Activated CD8-positive, alpha-beta T cell treated with anti-CD3 and anti-CD28 coated beads for 36 hours (primary cell): ENCODE measurements at regions not wholly inside any gene's neighbourhood (a gene's known extent, or its start where the extent isn't known, plus 50 kb on each side); places are given as distances from the start of the nearest gene placed in this dataset.

Experiments used
- ATAC-seq: fragments of 200-7000 bp; cut with Tn5 transposase; one replicate; pipeline ENCODE4 v1.10.0; 2021; ENCODE audit warnings: mild to moderate bottlenecking, moderate library complexity
- CTCF ChIA-PET: fragments of 350-600 bp; sonication (Branson Sonifier 250); formaldehyde crosslinking; loops from one replicate; lab custom pipeline; 2021; ENCODE audit warnings: antibody characterized with exemption; lab: Charles Lee
- POLR2A ChIA-PET: fragments of 350-600 bp; sonication (Branson Sonifier 250); formaldehyde crosslinking; loops from one replicate; lab custom pipeline; 2021; ENCODE audit warnings: antibody characterized with exemption; lab: Charles Lee
- DNase-seq: peaks from one replicate; pipeline ENCODE4 v3.0.0-alpha.2; 2020
- H3K27ac Mint-ChIP-seq: one replicate; pipeline ENCODE4 v1.8.0; 2021; ENCODE audit warnings: mild to moderate bottlenecking, mixed read lengths
- H3K27me3 Mint-ChIP-seq: one replicate; pipeline ENCODE4 v1.8.0; 2021; ENCODE audit warnings: mixed read lengths
- H3K36me3 Mint-ChIP-seq: one replicate; pipeline ENCODE4 v1.8.0; 2021; ENCODE audit warnings: low read depth, mixed read lengths
- H3K4me1 Mint-ChIP-seq: one replicate; pipeline ENCODE4 v1.8.0; 2021; ENCODE audit warnings: low read depth, mixed read lengths
- H3K4me3 Mint-ChIP-seq: one replicate; pipeline ENCODE4 v1.8.0; 2021; ENCODE audit warnings: mild to moderate bottlenecking, moderate library complexity, mixed read lengths
- H3K9me3 Mint-ChIP-seq: one replicate; pipeline ENCODE4 v1.8.0; 2021; ENCODE audit warnings: mixed read lengths
- CTCF ChIP-seq: fragments of 200-600 bp; IDR thresholded peaks from one replicate; pipeline ENCODE4 v1.8.0; 2022; ENCODE audit warnings: antibody characterized with exemption, mild to moderate bottlenecking
- intact Hi-C: fragments of 100-400 bp; cut with micrococcal nuclease; formaldehyde crosslinking; loops from one replicate; pipeline ENCODE4 v1.10.0; 2022

- H3K27me3 Mint-ChIP-seq, result no peaks in the 10 kb centered on the region
- no peaks in the 10 kb centered on the region for H3K36me3 Mint-ChIP-seq
- H3K4me1 Mint-ChIP-seq, result no peaks in the 10 kb centered on the region
- ChIA-PET CTCF (no interaction called here), POLR2A (no interaction called here)
- peaks cover 3% of the 10 kb centered on the region for H3K9me3 Mint-ChIP-seq
- intact Hi-C loops, result no loop called here
- H3K27ac Mint-ChIP-seq, result no peak overlapping the region
- no peak for TF ChIP-seq CTCF
- no peak for ATAC-seq
- H3K4me3 Mint-ChIP-seq, result no peak overlapping the region
- DNase-seq, result no peak
Observed at GRCh38 chr7:119196183-119196582, 971.7 kb downstream of the ANKRD7 start.

- ATAC-seq, result no peak
Observed at GRCh38 chr7:119197172-119197876, 972.8 kb downstream of the ANKRD7 start.

GRCh38 chr7:119197877-119198527 is 973.5 kb downstream of the ANKRD7 start:
- peak; percentile 69 for ATAC-seq
- no peak overlapping the region for H3K4me3 Mint-ChIP-seq
- intact Hi-C loops, result no loop called here

More at GRCh38 chr7:119197172-119197876, 972.8 kb downstream of the ANKRD7 start:
- no peak overlapping the region for H3K4me3 Mint-ChIP-seq
- POLR2A ChIA-PET, result interaction anchor here (0.6 kb wide), 1 partner anchor 868 kb away, joined by 3 read pairs; no protein-coding TSS in a partner anchor
- H3K36me3 Mint-ChIP-seq, result no peaks in the 10 kb centered on the region
- DNase-seq, result no peak
- peaks cover 3% of the 10 kb centered on the region for H3K9me3 Mint-ChIP-seq
- H3K27ac Mint-ChIP-seq, result no peak overlapping the region
- no peaks in the 10 kb centered on the region for H3K4me1 Mint-ChIP-seq
- intact Hi-C loops, result no loop called here
- CTCF ChIA-PET, result interaction anchor here (1.2 to 1.3 kb wide), 2 partner anchors 11 to 21 kb away, joined by 3 read pairs; no protein-coding TSS in a partner anchor
- no peaks in the 10 kb centered on the region for H3K27me3 Mint-ChIP-seq
- no peak for TF ChIP-seq CTCF

GRCh38 chr7:119219663-119220062 is 995.2 kb downstream of the ANKRD7 start:
- no peak for DNase-seq
- ATAC-seq, result no peak
- Mint-ChIP-seq H3K27me3 (no peaks in the 10 kb centered on the region), H3K9me3 (peaks cover 3% of the 10 kb centered on the region), H3K27ac (no peak overlapping the region), H3K36me3 (no peaks in the 10 kb centered on the region), H3K4me1 (no peaks in the 10 kb centered on the region), H3K4me3 (no peak overlapping the region)
- ChIA-PET POLR2A (no interaction called here), CTCF (no interaction called here)
- no peak for TF ChIP-seq CTCF
- intact Hi-C loops, result no loop called here

More at GRCh38 chr7:119197877-119198527, 973.5 kb downstream of the ANKRD7 start:
- H3K27ac Mint-ChIP-seq, result no peak overlapping the region
- peak; percentile 22 for DNase-seq
- H3K27me3 Mint-ChIP-seq, result no peaks in the 10 kb centered on the region
- no peaks in the 10 kb centered on the region for H3K4me1 Mint-ChIP-seq
- H3K9me3 Mint-ChIP-seq, result peaks cover 3% of the 10 kb centered on the region
- peak; percentile 48 for TF ChIP-seq CTCF
- no peaks in the 10 kb centered on the region for H3K36me3 Mint-ChIP-seq
- ChIA-PET POLR2A (interaction anchor here (0.6 kb wide), 1 partner anchor 868 kb away, joined by 3 read pairs; no protein-coding TSS in a partner anchor), CTCF (interaction anchor here (1.2 to 1.3 kb wide), 2 partner anchors 11 to 22 kb away, joined by 3 read pairs; no protein-coding TSS in a partner anchor)

GRCh38 chr7:119223930-119224329 is 999.4 kb downstream of the ANKRD7 start:
- Mint-ChIP-seq H3K27me3 (no peaks in the 10 kb centered on the region), H3K4me1 (no peaks in the 10 kb centered on the region), H3K4me3 (no peak overlapping the region), H3K27ac (no peak overlapping the region), H3K9me3 (peaks cover 6% of the 10 kb centered on the region), H3K36me3 (no peaks in the 10 kb centered on the region)
- POLR2A ChIA-PET, result no interaction called here
- CTCF ChIA-PET, result no interaction called here
- DNase-seq (no peak), ATAC-seq (no peak)
- no peak for TF ChIP-seq CTCF
- intact Hi-C loops, result no loop called here
